Fibroblast of lung (primary cell): ENCODE measurements at regions not wholly inside any gene's neighbourhood (a gene's known extent, or its start where the extent isn't known, plus 50 kb on each side); places are given as distances from the start of the nearest gene placed in this dataset.

Experiments used
- DNase-seq, 2 donors: peaks; one replicate each; pipeline versions ENCODE4 v3.0.0 to v3.0.0-alpha.2; 2010; ENCODE audit warnings: low read depth in 2 of 2
- H2AFZ ChIP-seq: 2 replicates; pipeline ENCODE4 v1.5.1; 2012; ENCODE audit warnings: low read length, control low read depth, inconsistent platforms
- H3K27ac ChIP-seq: 2 replicates; pipeline ENCODE4 v1.5.1; 2011; ENCODE audit warnings: low read length, control low read depth; ENCODE audit not compliant: insufficient read depth
- H3K27me3 ChIP-seq: 2 replicates; pipeline ENCODE4 v1.5.1; 2011; ENCODE audit warnings: mild to moderate bottlenecking, low read length; ENCODE audit not compliant: control insufficient read depth, insufficient read depth
- H3K36me3 ChIP-seq: 2 replicates; pipeline ENCODE4 v1.5.1; 2011; ENCODE audit warnings: low read length; ENCODE audit not compliant: control insufficient read depth, insufficient read depth
- H3K4me1 ChIP-seq: 2 replicates; pipeline ENCODE4 v1.5.1; 2011; ENCODE audit warnings: low read length; ENCODE audit not compliant: control insufficient read depth, insufficient read depth; ENCODE audit errors: extremely low read depth
- H3K4me2 ChIP-seq: 2 replicates; pipeline ENCODE4 v1.5.1; 2011; ENCODE audit warnings: low read length, control low read depth; ENCODE audit not compliant: insufficient read depth; ENCODE audit errors: extremely low read depth
- H3K4me3 ChIP-seq, 4 experiments: fragments of 200-600 bp in 1 of 4; sonication (generic) in 1 of 4; replicated peaks in 1 of 4; 2 replicates each; pipeline ENCODE4 v1.5.1; 2011 to 2016; ENCODE audit warnings: low read length in 4 of 4, low read depth in 3 of 4, mild to moderate bottlenecking in 3 of 4, control low read depth in 2 of 4, inconsistent platforms in 1 of 4, mixed read lengths in 1 of 4; ENCODE audit not compliant: insufficient read depth in 1 of 4; ENCODE audit errors: control extremely low read depth in 1 of 4
- H3K79me2 ChIP-seq: 2 replicates; pipeline ENCODE4 v1.5.1; 2012; ENCODE audit warnings: mild to moderate bottlenecking, low read length, inconsistent platforms; ENCODE audit not compliant: control insufficient read depth, insufficient read depth
- H3K9ac ChIP-seq: 2 replicates; pipeline ENCODE4 v1.5.1; 2011; ENCODE audit warnings: mild to moderate bottlenecking, low read length, control low read depth; ENCODE audit not compliant: insufficient read depth
- H3K9me3 ChIP-seq: 2 replicates; pipeline ENCODE4 v1.5.1; 2012; ENCODE audit warnings: low read depth, low read length; ENCODE audit not compliant: control insufficient read depth, insufficient read depth
- H4K20me1 ChIP-seq: 2 replicates; pipeline ENCODE4 v1.5.1; 2011; ENCODE audit warnings: low read length; ENCODE audit not compliant: control insufficient read depth, insufficient read depth; ENCODE audit errors: extremely low read depth
- EZH2 ChIP-seq: IDR thresholded peaks from 2 replicates; pipeline ENCODE4 v1.5.1; 2012; ENCODE audit warnings: low read length, control low read depth, mild to moderate bottlenecking; ENCODE audit errors: missing control alignments
- TF ChIP-seq, protein P1 (sequence below), 2 donors: IDR thresholded peaks in 1 of 2; conservative IDR thresholded peaks in 1 of 2; 1 replicate in 1 of 2; 2 replicates in 1 of 2; pipeline ENCODE4 v1.5.1; 2011 to 2012; ENCODE audit warnings: low read length in 2 of 2, control low read depth in 1 of 2, inconsistent platforms in 1 of 2, low read depth in 1 of 2, mild to moderate bottlenecking in 1 of 2

DNA sequence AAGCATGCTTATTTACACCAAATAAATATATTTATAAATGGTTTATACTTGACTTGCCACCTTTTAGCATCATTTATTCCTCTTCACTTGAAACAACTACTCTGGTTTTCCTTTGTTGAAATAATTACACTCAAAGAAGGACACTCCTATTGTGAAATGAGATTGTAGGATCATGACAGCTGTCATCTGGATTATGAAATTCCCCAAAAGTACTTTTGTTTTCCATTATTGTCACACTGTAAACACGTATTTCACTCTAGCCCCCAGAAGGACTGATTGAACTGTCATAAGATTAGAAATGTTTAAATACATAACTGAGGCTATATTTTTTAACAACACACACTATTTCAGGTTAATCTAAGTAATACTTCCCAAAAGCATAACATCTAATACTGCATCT, 593.8 kb downstream of the LRRIQ3 start:
- DNase-seq: no peak
- Histone ChIP-seq H3K27me3 (no peaks in the 10 kb centered on the region), H3K79me2 (no peaks in the 10 kb centered on the region), H4K20me1 (no peaks in the 10 kb centered on the region), H2AFZ (no peak overlapping the region), H3K9me3 (no peaks in the 10 kb centered on the region), H3K27ac (no peak overlapping the region), H3K9ac (no peak overlapping the region), H3K4me1 (no peaks in the 10 kb centered on the region), H3K4me3 (no peak overlapping the region), H3K36me3 (no peaks in the 10 kb centered on the region), H3K4me2 (no peak overlapping the region)
- TF ChIP-seq, protein P1, sequence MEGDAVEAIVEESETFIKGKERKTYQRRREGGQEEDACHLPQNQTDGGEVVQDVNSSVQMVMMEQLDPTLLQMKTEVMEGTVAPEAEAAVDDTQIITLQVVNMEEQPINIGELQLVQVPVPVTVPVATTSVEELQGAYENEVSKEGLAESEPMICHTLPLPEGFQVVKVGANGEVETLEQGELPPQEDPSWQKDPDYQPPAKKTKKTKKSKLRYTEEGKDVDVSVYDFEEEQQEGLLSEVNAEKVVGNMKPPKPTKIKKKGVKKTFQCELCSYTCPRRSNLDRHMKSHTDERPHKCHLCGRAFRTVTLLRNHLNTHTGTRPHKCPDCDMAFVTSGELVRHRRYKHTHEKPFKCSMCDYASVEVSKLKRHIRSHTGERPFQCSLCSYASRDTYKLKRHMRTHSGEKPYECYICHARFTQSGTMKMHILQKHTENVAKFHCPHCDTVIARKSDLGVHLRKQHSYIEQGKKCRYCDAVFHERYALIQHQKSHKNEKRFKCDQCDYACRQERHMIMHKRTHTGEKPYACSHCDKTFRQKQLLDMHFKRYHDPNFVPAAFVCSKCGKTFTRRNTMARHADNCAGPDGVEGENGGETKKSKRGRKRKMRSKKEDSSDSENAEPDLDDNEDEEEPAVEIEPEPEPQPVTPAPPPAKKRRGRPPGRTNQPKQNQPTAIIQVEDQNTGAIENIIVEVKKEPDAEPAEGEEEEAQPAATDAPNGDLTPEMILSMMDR (conservative IDR thresholded peaks at IDR 0.05 in 1 of 2, IDR thresholded peaks at IDR 0.05 in 1 of 2; ENCODE audit: low read depth in 1 of 2, low read length in 2 of 2): no peak

DNA sequence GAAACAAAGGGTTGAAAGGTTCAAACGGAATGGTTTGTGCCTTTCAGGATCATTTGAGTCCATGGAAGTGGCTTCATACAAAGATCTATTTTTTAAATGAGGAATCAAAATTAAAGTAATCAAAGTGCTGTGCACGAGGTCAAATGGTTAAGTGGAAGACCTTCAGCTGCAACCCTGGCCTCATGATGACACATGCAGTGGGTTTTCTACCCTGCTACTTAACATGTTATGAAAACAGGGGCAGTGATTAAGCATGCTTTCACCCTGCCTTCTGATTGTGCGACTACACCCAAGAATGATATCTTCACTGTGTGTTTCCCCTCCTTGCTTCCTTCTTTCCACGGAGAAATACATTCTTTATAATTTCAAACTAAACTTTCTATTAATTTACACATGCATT, 604.2 kb downstream of the LRRIQ3 start:
- Histone ChIP-seq H2AFZ (no peak overlapping the region), H3K36me3 (no peaks in the 10 kb centered on the region), H3K9me3 (no peaks in the 10 kb centered on the region), H3K79me2 (no peaks in the 10 kb centered on the region), H3K4me2 (no peak overlapping the region), H3K27ac (no peak overlapping the region), H3K27me3 (no peaks in the 10 kb centered on the region), H4K20me1 (no peaks in the 10 kb centered on the region), H3K9ac (no peak overlapping the region), H3K4me3 (no peak overlapping the region), H3K4me1 (no peaks in the 10 kb centered on the region)
- TF ChIP-seq, protein P1 (conservative IDR thresholded peaks at IDR 0.05 in 1 of 2, IDR thresholded peaks at IDR 0.05 in 1 of 2; ENCODE audit: low read depth in 1 of 2, low read length in 2 of 2): no peak
- TF ChIP-seq EZH2: no peak
- peak in 1 of 2 donors; percentile 50 for DNase-seq

DNA sequence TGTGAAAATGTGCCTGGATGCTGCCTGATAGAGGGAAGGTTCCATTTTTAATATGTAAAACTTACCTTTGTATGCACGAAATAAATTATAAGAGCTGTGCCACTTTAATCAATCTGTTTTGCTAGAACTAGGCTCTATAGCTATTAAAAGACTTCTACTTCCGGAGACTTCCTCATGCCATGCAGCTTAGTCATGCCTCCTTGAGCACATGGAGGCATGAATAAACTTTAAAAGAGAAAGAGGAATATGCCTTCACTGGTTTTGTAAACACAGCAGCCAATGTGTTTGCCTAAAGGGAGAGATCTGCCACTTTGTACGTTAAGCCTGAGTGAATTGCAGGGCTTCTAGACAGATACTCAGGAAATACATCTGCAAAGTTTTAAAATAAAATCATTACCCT, 604.6 kb downstream of the LRRIQ3 start:
- no peaks in the 10 kb centered on the region for H3K4me1 ChIP-seq
- H3K9ac ChIP-seq: no peak overlapping the region
- no peaks in the 10 kb centered on the region for H3K79me2 ChIP-seq
- no peak overlapping the region for H3K4me3 ChIP-seq
- no peak for TF ChIP-seq EZH2
- TF ChIP-seq, protein P1 (conservative IDR thresholded peaks at IDR 0.05 in 1 of 2, IDR thresholded peaks at IDR 0.05 in 1 of 2; ENCODE audit: low read depth in 1 of 2, low read length in 2 of 2): no peak
- no peaks in the 10 kb centered on the region for H4K20me1 ChIP-seq
- peak; percentile 13 to 79 for DNase-seq
- H3K36me3 ChIP-seq: no peaks in the 10 kb centered on the region
- no peaks in the 10 kb centered on the region for H3K9me3 ChIP-seq
- no peak overlapping the region for H3K4me2 ChIP-seq
- no peaks in the 10 kb centered on the region for H3K27me3 ChIP-seq
- H3K27ac ChIP-seq: no peak overlapping the region
- no peak overlapping the region for H2AFZ ChIP-seq
